Fibroblast of villous mesenchyme (primary cell): ENCODE measurements at regions not wholly inside any gene's neighbourhood (a gene's known extent, or its start where the extent isn't known, plus 50 kb on each side); places are given as distances from the start of the nearest gene placed in this dataset.

Experiments used
- DNase-seq: peaks from one replicate; pipeline ENCODE4 v3.0.0-alpha.2; 2010; ENCODE audit warnings: low read depth
- H3K4me3 ChIP-seq: 2 replicates; pipeline ENCODE4 v1.5.1; 2011; ENCODE audit warnings: low read depth, mild to moderate bottlenecking, low read length
- CTCF ChIP-seq: IDR thresholded peaks from 2 replicates; pipeline ENCODE4 v1.5.1; 2012; ENCODE audit warnings: low read depth, mild to moderate bottlenecking, low read length; ENCODE audit not compliant: insufficient read depth

DNA sequence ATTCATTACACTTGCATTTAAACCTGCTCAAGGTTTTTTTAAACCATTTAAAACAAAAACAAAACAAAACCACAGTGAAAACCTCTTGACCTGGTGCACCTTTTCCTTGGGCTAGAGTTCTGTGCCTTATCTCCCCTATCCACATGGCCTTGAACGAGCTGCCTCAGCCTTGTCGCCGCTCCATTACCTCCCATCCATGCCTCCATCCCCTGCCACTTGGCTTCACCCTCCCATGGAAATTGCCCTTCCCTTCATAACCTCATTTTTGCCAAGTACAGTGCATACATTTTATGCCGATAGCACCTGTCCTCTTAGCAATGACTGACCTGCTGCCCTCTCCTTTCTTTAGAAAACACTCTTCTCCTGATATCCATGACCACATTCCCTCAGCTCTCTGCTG, 188.6 kb upstream of the ASIC2 start:
- no peak overlapping the region for H3K4me3 ChIP-seq
- DNase-seq = no peak
- TF ChIP-seq CTCF = no peak

GRCh38 chr17:33482636-33483035, 189.5 kb upstream of the ASIC2 start:
- no peak for DNase-seq
- no peak for TF ChIP-seq CTCF
- H3K4me3 ChIP-seq = no peak overlapping the region

- TF ChIP-seq CTCF = no peak
- no peak for DNase-seq
- H3K4me3 ChIP-seq = no peak overlapping the region
Observed at GRCh38 chr17:33484559-33484958, 191.5 kb upstream of the ASIC2 start.

GRCh38 chr17:33486135-33486885, 193.2 kb upstream of the ASIC2 start:
- DNase-seq = peak; percentile 48
- H3K4me3 ChIP-seq = no peak overlapping the region
- TF ChIP-seq CTCF = no peak

DNA sequence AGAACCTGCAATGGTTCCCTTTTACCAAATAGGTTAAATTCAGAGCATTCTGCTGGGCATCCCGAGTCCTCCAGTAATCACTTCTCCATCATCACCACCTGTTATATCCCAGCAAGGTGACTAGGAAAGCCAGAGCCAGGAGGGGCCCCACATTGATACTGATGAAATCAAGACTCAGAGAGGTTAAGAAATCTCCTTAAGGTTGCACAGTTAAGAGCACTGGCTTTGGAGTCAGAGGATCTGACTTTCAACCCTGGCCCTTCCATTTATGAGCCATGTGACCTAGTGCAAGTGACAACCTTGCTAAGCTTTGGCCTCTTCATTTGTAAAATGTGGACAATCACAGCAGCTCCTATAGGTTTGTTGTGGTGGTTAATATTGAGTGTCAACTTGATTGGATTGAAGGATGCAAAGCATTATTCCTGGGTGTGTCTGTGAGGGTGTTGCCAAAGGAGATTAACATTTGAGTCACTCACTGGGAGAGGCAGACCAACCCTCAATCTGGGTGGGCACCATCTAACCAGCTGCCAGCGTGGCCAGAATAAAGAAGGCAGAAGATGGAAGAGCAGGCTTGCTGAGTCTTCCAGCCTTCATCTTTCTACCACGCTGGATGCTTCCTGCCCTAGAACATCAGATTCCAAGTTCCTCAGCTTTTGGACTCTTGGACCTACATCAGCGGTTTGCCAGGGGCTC, 194.2 kb upstream of the ASIC2 start:
- no peak for DNase-seq
- H3K4me3 ChIP-seq = no peak overlapping the region
- TF ChIP-seq CTCF = no peak

DNA sequence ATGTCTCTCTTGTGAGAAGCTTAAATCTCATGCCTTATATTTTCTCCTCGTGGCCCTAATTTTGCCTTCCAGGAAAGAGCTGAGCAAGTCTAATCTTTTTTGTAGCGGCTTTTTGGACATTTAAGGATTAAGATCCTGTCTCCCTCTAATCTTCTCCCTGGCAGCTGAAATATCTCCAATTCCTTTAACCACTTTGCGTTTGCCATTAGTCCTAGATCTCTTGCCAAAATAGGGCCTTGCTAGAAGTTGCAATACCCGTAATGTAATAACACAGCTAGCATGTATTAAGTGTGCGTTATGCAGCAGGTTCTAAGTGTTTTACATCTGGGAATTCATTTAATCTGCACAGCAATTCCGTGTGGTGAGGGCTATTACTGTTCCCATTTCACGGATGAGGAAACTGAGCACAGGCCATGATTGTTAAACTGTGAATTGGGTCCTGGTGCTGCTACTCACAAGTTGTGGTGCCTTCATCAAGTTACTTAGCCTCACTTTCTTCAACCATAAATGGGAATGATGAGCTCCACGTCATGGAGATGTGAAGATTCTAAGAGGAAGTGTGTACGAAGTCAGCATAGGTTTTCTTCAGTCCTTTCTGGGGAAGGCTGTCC, 198.9 kb upstream of the ASIC2 start:
- no peak overlapping the region for H3K4me3 ChIP-seq
- TF ChIP-seq CTCF = no peak
- peak; percentile 30 for DNase-seq
